ENCODE measurements at regions not wholly inside any gene's neighbourhood (a gene's known extent, or its start where the extent isn't known, plus 50 kb on each side); places are given as distances from the start of the nearest gene placed in this dataset.

DNA sequence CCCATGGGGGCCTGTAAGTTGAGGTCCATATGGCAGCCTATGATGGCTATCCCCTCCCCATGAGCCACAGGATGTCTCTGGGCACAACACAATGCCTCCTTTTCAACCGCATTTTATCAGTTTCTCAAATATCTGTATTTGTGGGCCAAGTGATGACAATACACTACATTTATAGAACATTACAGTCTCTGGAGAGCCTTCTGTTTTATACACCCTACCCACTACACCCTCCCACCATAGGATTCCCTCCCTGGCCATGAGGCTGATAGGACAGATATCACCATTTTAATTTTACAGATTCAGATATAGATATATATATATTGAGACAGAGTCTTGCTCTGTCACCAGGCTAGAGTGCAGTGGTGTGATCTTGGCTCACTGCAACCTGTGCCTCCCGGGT is 236.8 kb downstream of the ENC1 start:
- H3K9me3 ChIP-seq (replicated peaks; ENCODE audit: control insufficient read depth, insufficient read depth, low read length), result no peaks in the 10 kb centered on the region; the same call in 2 of the 3 replicates
- SMC1A ChIA-PET (ENCODE audit: uncharacterized antibody, unreplicated experiment), result no interaction called here
- in situ Hi-C loops (cut with MboI), result no loop called here
- CTCF ChIA-PET, result interaction anchor here (0.8 to 1.5 kb wide), 2 partner anchors 230 to 702 kb away, joined by 3 to 4 read pairs; no protein-coding TSS in a partner anchor
- POLR2A ChIA-PET, result no interaction called here
- RAD21 ChIA-PET (ENCODE audit: unreplicated experiment), result no interaction called here
- no peak for ATAC-seq
- peaks cover 5% of the 10 kb centered on the region for H3K4me1 ChIP-seq (ENCODE audit: control insufficient read depth, insufficient read depth, low read length)
- H3K9ac ChIP-seq (ENCODE audit: control insufficient read depth, insufficient read depth, low read length), result no peak overlapping the region
- intact Hi-C loops (cut with micrococcal nuclease; ENCODE audit: unreplicated experiment), result no loop called here
- no peak overlapping the region for H2AFZ ChIP-seq (ENCODE audit: control insufficient read depth, low read depth, low read length)
- H3K27ac ChIP-seq (ENCODE audit: control insufficient read depth, insufficient read depth), result no peak overlapping the region
- no peaks in the 10 kb centered on the region for H4K20me1 ChIP-seq (ENCODE audit: control insufficient read depth, insufficient read depth)
- WGBS (ENCODE audit: insufficient coverage, insufficient replicate concordance, low lambda C conversion rate, missing lambda C conversion rate), result 52% methylated on average over 2 of the region's 2 CpGs
- TF ChIP-seq POLR2A (IDR thresholded peaks at IDR 0.05; ENCODE audit: low read depth, low read length) (no peak), SREBF1 (IDR thresholded peaks at IDR 0.05; ENCODE audit: low read length) (no peak), LARP7 (IDR thresholded peaks at IDR 0.05) (no peak), HCFC1 (IDR thresholded peaks at IDR 0.05; ENCODE audit: low read length) (no peak), STAT3 (IDR thresholded peaks at IDR 0.05; ENCODE audit: low read depth, low read length) (no peak), CBX3 (IDR thresholded peaks at IDR 0.05; ENCODE audit: borderline replicate concordance, low read depth) (no peak), IRF4 (IDR thresholded peaks at IDR 0.05; ENCODE audit: low read depth, low read length) (no peak), RAD51 (IDR thresholded peaks at IDR 0.05) (no peak), SIX5 (IDR thresholded peaks at IDR 0.05; ENCODE audit: low read depth, low read length, severe bottlenecking) (no peak), ASH2L (IDR thresholded peaks at IDR 0.05; ENCODE audit: borderline replicate concordance, low read depth) (no peak), CBX5 (IDR thresholded peaks at IDR 0.05; ENCODE audit: low read depth) (no peak), ZSCAN29 (IDR thresholded peaks at IDR 0.05) (no peak)
- TF ChIP-seq, protein P1, sequence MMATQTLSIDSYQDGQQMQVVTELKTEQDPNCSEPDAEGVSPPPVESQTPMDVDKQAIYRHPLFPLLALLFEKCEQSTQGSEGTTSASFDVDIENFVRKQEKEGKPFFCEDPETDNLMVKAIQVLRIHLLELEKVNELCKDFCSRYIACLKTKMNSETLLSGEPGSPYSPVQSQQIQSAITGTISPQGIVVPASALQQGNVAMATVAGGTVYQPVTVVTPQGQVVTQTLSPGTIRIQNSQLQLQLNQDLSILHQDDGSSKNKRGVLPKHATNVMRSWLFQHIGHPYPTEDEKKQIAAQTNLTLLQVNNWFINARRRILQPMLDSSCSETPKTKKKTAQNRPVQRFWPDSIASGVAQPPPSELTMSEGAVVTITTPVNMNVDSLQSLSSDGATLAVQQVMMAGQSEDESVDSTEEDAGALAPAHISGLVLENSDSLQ (IDR thresholded peaks at IDR 0.05), result no peak
- no peak overlapping the region for H3K4me2 ChIP-seq (ENCODE audit: control insufficient read depth, insufficient read depth)
- no peaks in the 10 kb centered on the region for H3K36me3 ChIP-seq (ENCODE audit: control insufficient read depth in 2 of 2, insufficient read depth in 2 of 2, low read length in 1 of 2)
- DNase-seq (ENCODE audit: low read depth, low spot score), result no peak
- H3K4me3 ChIP-seq, result no peak overlapping the region
- no peak for FAIRE-seq
- H3K79me2 ChIP-seq (ENCODE audit: control insufficient read depth, insufficient read depth, low read length), result no peaks in the 10 kb centered on the region
- no peaks in the 10 kb centered on the region for H3K27me3 ChIP-seq (replicated peaks in 1 of 2; ENCODE audit: control insufficient read depth in 2 of 2, insufficient read depth in 2 of 2, low read length in 1 of 2)
- BruUV-seq (replicated peaks), result no TSS peak
